ENCODE measurements at regions not wholly inside any gene's neighbourhood (a gene's known extent, or its start where the extent isn't known, plus 50 kb on each side); places are given as distances from the start of the nearest gene placed in this dataset.

DNA sequence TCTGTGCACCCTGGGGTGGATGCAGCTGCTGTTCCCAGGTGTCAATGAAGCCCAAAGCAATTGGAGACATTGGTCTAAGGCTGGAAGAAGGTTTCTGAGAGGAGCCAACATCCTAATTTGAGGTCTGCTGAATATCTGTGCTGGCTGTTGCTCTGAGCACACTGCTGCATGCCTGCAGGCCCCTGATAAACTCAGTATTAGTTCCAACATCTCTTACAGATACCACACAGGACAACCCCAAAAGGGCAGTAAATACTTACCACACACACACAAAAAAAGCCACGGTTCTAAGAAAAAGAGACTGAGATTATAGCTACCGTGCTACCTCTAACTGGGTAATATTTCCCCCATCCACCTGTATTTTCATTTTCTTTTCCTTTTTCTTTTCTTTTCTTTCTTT lies 164.3 kb upstream of the SOX4 start:
- TF ChIP-seq, protein P1, sequence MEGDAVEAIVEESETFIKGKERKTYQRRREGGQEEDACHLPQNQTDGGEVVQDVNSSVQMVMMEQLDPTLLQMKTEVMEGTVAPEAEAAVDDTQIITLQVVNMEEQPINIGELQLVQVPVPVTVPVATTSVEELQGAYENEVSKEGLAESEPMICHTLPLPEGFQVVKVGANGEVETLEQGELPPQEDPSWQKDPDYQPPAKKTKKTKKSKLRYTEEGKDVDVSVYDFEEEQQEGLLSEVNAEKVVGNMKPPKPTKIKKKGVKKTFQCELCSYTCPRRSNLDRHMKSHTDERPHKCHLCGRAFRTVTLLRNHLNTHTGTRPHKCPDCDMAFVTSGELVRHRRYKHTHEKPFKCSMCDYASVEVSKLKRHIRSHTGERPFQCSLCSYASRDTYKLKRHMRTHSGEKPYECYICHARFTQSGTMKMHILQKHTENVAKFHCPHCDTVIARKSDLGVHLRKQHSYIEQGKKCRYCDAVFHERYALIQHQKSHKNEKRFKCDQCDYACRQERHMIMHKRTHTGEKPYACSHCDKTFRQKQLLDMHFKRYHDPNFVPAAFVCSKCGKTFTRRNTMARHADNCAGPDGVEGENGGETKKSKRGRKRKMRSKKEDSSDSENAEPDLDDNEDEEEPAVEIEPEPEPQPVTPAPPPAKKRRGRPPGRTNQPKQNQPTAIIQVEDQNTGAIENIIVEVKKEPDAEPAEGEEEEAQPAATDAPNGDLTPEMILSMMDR (IDR thresholded peaks at IDR 0.05): no peak
- no peak for TF ChIP-seq POLR2A (IDR thresholded peaks at IDR 0.05)
